Large intestine (tissue), 3 donors: ENCODE measurements at regions not wholly inside any gene's neighbourhood (a gene's known extent, or its start where the extent isn't known, plus 50 kb on each side); places are given as distances from the start of the nearest gene placed in this dataset.

Experiments
- DNase-seq, 2 donors: peaks; one replicate each; pipeline versions ENCODE4 v3.0.0 to v3.0.0-alpha.2; 2013
- H3K27ac ChIP-seq: one replicate; pipeline ENCODE4 v1.5.1; 2013; ENCODE audit warnings: low read length
- H3K27me3 ChIP-seq: 2 replicates; pipeline ENCODE4 v1.6.1; 2013; ENCODE audit warnings: low read length; ENCODE audit not compliant: control insufficient read depth, insufficient read depth
- H3K36me3 ChIP-seq: 2 replicates; pipeline ENCODE4 v1.6.1; 2013; ENCODE audit warnings: low read length; ENCODE audit not compliant: control insufficient read depth, insufficient read depth
- H3K4me1 ChIP-seq: one replicate; pipeline ENCODE4 v1.6.1; 2013; ENCODE audit warnings: low read length; ENCODE audit not compliant: control insufficient read depth, insufficient read depth
- H3K4me3 ChIP-seq: one replicate; pipeline ENCODE4 v1.5.1; 2013; ENCODE audit warnings: low read length
- H3K9me3 ChIP-seq: one replicate; pipeline ENCODE4 v1.6.1; 2013; ENCODE audit warnings: mild to moderate bottlenecking, low read depth, low read length, moderate library complexity; ENCODE audit not compliant: control insufficient read depth
- WGBS: methylation state at CpG from one replicate; pipeline ENCODE4 v1.1.5; 2013; ENCODE audit warnings: low lambda C conversion rate; ENCODE audit not compliant: insufficient coverage; 5-methylcytosine and 5-hydroxymethylcytosine counted together

- Histone ChIP-seq H3K27me3 (no peaks in the 10 kb centered on the region), H3K36me3 (no peaks in the 10 kb centered on the region), H3K27ac (no peak overlapping the region), H3K4me1 (no peaks in the 10 kb centered on the region), H3K4me3 (no peak overlapping the region), H3K9me3 (no peaks in the 10 kb centered on the region)
- WGBS, result no CpG with 5 or more reads among the region's 4 CpGs
- DNase-seq, result no peak
Measured at GRCh38 chr2:220334871-220335590, 707.6 kb downstream of the SLC4A3 start.

DNA sequence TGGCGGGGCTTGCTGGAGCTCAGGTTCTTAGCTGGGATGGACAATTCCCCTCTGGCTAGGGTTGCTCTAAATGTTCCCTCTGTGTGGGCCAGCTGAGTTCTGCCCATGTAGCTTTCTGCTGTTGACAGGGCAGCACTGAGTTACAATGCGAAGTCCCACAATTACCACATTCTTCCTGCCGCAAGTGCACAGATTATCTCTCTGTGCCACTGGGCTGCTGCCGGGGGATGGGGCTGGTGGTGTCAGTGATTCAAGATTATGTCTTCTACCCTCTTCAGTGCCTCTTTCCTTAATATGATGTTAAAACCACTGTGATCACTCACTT is 708.1 kb downstream of the SLC4A3 start:
- WGBS, result no CpG with 5 or more reads among the region's 4 CpGs

GRCh38 chr2:220336771-220337170 is 709.3 kb downstream of the SLC4A3 start:
- 67% methylated on average over 1 of the region's 2 CpGs for WGBS
- no peaks in the 10 kb centered on the region for H3K36me3 ChIP-seq
- DNase-seq, result no peak
- no peaks in the 10 kb centered on the region for H3K27me3 ChIP-seq
- H3K4me1 ChIP-seq, result no peaks in the 10 kb centered on the region
- H3K4me3 ChIP-seq, result no peak overlapping the region
- no peaks in the 10 kb centered on the region for H3K9me3 ChIP-seq
- no peak overlapping the region for H3K27ac ChIP-seq

More for the DNA sequence above, 708.1 kb downstream of the SLC4A3 start:
- no peaks in the 10 kb centered on the region for H3K4me1 ChIP-seq
- H3K36me3 ChIP-seq, result no peaks in the 10 kb centered on the region
- H3K9me3 ChIP-seq, result no peaks in the 10 kb centered on the region
- no peak for DNase-seq
- H3K4me3 ChIP-seq, result no peak overlapping the region
- no peak overlapping the region for H3K27ac ChIP-seq
- H3K27me3 ChIP-seq, result no peaks in the 10 kb centered on the region

- no peak for DNase-seq
- Histone ChIP-seq H3K4me3 (no peak overlapping the region), H3K9me3 (no peaks in the 10 kb centered on the region), H3K4me1 (no peaks in the 10 kb centered on the region), H3K27ac (no peak overlapping the region), H3K27me3 (no peaks in the 10 kb centered on the region), H3K36me3 (no peaks in the 10 kb centered on the region)
- WGBS, result 73% methylated on average over 1 of the region's 2 CpGs
Measured at GRCh38 chr2:220337611-220338440, 710.4 kb downstream of the SLC4A3 start.

DNA sequence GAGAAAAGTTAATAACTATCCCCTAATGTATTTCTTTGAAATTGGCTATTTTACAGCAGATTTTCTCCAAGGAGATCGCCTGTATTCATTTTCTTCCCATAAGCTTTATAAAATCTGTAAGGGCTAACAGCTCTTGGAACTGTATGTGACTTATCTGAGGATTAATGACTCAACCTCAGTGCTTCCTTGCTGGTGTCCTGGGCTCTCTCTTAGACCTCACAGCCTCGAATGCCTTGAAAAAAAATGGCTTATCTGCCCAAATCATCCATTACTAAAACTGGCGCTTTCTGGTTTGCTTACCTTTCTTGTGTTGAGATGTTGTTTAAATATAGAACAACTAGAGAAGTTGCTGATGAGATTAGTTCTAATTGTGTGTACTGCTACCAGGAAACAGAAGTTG is 713.6 kb downstream of the SLC4A3 start:
- Histone ChIP-seq H3K27me3 (no peaks in the 10 kb centered on the region), H3K27ac (no peak overlapping the region), H3K36me3 (no peaks in the 10 kb centered on the region), H3K4me3 (no peak overlapping the region), H3K4me1 (no peaks in the 10 kb centered on the region), H3K9me3 (no peaks in the 10 kb centered on the region)
- WGBS, result 20% methylated on average over 1 of the region's 3 CpGs
- DNase-seq, result no peak

DNA sequence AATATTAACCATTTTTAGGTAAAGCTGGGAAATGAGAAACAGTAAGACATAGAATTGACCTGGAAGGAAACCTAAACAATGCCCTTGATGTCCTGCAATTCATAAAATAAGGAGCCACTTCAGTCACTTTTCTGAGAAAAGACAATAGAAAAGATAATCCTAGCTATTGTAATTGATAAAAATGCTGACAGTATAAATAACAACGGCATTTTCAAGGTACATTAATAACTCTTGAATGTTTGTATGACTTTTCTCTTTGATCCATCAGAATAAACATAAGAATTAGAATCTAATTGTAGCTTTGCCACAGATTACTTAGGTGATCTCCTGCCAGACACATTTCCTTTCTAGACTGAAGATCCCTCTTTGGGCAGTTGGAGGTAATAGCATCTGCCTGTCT is 719.5 kb downstream of the SLC4A3 start:
- no peak overlapping the region for H3K4me3 ChIP-seq
- H3K36me3 ChIP-seq, result no peaks in the 10 kb centered on the region
- H3K27me3 ChIP-seq, result no peaks in the 10 kb centered on the region
- H3K4me1 ChIP-seq, result no peaks in the 10 kb centered on the region
- no peak overlapping the region for H3K27ac ChIP-seq
- WGBS, result no CpG with 5 or more reads among the region's 1 CpG
- no peaks in the 10 kb centered on the region for H3K9me3 ChIP-seq
- no peak for DNase-seq

DNA sequence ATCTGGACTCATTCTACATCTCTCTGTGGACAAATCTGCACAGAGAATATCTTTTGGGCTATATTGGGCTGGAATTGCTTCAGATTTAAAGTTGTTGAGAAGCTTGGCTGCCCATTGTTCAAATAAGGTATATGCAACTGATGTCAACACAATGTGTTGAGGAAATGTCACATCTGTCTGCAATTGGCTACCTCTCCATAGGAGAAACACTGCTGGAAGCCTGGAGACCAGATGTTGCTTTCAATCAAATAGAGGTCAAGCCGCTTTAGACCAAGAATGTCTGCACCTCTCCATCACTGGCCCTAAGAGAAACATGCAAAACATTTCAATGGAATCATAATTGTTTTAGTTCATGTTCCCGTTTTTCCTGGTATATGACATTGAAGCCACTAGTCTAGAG is 720.2 kb downstream of the SLC4A3 start:
- Histone ChIP-seq H3K27ac (no peak overlapping the region), H3K4me3 (no peak overlapping the region), H3K27me3 (no peaks in the 10 kb centered on the region), H3K4me1 (no peaks in the 10 kb centered on the region), H3K9me3 (no peaks in the 10 kb centered on the region), H3K36me3 (no peaks in the 10 kb centered on the region)
- no CpG with 5 or more reads among the region's 2 CpGs for WGBS
- no peak for DNase-seq

- H3K4me1 ChIP-seq, result no peaks in the 10 kb centered on the region
Measured at GRCh38 chr2:220348206-220348605, 720.8 kb downstream of the SLC4A3 start.

DNA sequence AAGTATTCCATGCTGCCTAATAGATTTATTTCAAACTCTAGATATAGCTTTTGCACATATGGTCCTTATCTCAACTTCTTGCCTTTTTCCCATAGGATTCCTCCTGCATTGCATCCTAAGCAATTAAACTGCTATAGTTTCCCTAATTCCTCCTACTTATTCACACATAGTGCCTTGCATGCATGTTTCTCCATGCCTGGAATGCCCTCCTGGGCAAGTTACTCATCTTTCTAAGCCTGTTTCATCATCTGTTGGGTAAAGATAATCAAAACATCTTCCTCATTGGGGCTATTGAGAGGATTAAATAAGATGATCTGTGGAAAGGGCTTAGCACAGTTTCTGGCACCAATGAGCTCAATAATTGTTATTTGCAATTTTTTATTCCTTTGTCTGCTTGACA is 726.5 kb downstream of the SLC4A3 start:
- H3K36me3 ChIP-seq, result no peaks in the 10 kb centered on the region
- DNase-seq, result no peak
- H3K27me3 ChIP-seq, result no peaks in the 10 kb centered on the region
- H3K4me1 ChIP-seq, result no peaks in the 10 kb centered on the region
- no peak overlapping the region for H3K4me3 ChIP-seq
- H3K9me3 ChIP-seq, result no peaks in the 10 kb centered on the region
- H3K27ac ChIP-seq, result no peak overlapping the region

More at GRCh38 chr2:220348206-220348605, 720.8 kb downstream of the SLC4A3 start:
- Histone ChIP-seq H3K4me3 (no peak overlapping the region), H3K36me3 (no peaks in the 10 kb centered on the region), H3K9me3 (no peaks in the 10 kb centered on the region), H3K27me3 (no peaks in the 10 kb centered on the region), H3K27ac (no peak overlapping the region)
- no CpG with 5 or more reads among the region's 2 CpGs for WGBS
- DNase-seq, result no peak

DNA sequence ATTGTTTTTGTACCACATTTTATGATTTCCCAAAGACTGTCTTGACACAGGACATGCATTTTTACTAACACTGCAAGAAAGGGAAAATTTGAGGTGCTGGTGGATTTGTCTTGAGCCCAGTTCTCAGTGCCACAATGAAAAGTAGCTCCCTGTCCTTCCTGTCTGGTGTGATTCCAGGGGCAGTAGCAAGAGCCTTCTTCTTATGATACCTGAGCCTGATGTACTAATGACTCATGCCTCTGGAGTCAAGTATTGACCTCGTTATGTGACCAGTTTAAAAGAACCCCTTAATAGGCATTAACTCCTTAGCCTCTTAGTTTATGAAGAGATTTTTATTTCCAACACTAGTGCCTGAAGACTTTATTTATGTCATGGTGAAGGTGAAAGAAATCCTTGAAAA is 728.6 kb downstream of the SLC4A3 start:
- no peak for DNase-seq
- Histone ChIP-seq H3K27ac (no peak overlapping the region), H3K36me3 (no peaks in the 10 kb centered on the region), H3K27me3 (no peaks in the 10 kb centered on the region), H3K9me3 (no peaks in the 10 kb centered on the region), H3K4me3 (no peak overlapping the region), H3K4me1 (no peaks in the 10 kb centered on the region)
- WGBS, result no CpG with 5 or more reads among the region's 1 CpG

DNA sequence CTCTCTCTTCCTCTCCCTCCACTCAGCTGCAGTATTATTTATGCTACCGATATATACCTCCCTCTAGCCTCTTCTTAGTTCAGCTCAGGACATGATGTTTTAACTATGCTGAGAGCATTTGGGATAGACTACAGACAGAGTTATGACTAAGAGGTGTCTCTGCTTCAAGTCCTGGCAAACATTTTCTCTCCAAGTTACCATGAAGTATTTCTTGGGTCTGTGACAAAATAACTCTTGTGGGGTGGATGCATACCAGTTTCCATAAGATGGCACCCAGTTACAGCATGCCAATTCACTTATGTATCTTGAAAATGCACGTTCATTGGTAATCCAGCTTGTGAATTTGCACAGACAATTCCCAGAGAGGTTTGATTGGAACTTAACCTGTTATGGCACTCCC is 737.6 kb downstream of the SLC4A3 start:
- no peaks in the 10 kb centered on the region for H3K4me1 ChIP-seq
- no peaks in the 10 kb centered on the region for H3K36me3 ChIP-seq
- no peaks in the 10 kb centered on the region for H3K27me3 ChIP-seq
- H3K4me3 ChIP-seq, result no peak overlapping the region
- H3K27ac ChIP-seq, result no peak overlapping the region
- WGBS, result 100% methylated on average over 1 of the region's 2 CpGs
- H3K9me3 ChIP-seq, result no peaks in the 10 kb centered on the region
- DNase-seq, result no peak
